HepG2 (cell line): ENCODE measurements at regions not wholly inside any gene's neighbourhood (a gene's known extent, or its start where the extent isn't known, plus 50 kb on each side); places are given as distances from the start of the nearest gene placed in this dataset.

ENCODE experiments used
- AFF4 ChIP-seq: sonication (generic); formaldehyde crosslinking; IDR thresholded peaks from 2 replicates; pipeline ENCODE4 v1.4.0; 2020; ENCODE audit warnings: missing genetic modification reagents
- ARID2 ChIP-seq: sonication (generic); formaldehyde crosslinking; IDR thresholded peaks from 2 replicates; pipeline ENCODE4 v1.8.1; 2022; ENCODE audit warnings: mild to moderate bottlenecking, missing genetic modification reagents, borderline replicate concordance
- EEA1 ChIP-seq: sonication (generic); formaldehyde crosslinking; IDR thresholded peaks from 2 replicates; pipeline ENCODE4 v1.5.1; 2020; ENCODE audit warnings: mild to moderate bottlenecking, missing genetic modification reagents, borderline replicate concordance
- GABPA ChIP-seq, 2 experiments: IDR thresholded peaks; 2 replicates each; pipeline ENCODE4 v1.6.1; 2011 to 2016; ENCODE audit warnings: low read depth in 2 of 2, low read length in 1 of 2, missing biosample characterization in 1 of 2, missing genetic modification characterization in 1 of 2
- JUND ChIP-seq: sonication (generic); formaldehyde crosslinking; IDR thresholded peaks from 2 replicates; pipeline ENCODE4 v1.8.0; 2022; ENCODE audit warnings: mild to moderate bottlenecking, missing genetic modification reagents
- MAFK ChIP-seq, 2 experiments: IDR thresholded peaks in 1 of 2; conservative IDR thresholded peaks in 1 of 2; 2 replicates each; pipeline ENCODE4 v1.6.1; 2011; ENCODE audit warnings: improper control_type of control experiment in 2 of 2, low read length in 2 of 2
- MYC ChIP-seq: sonication (generic); formaldehyde crosslinking; IDR thresholded peaks from 2 replicates; pipeline ENCODE4 v1.9.0; 2021; ENCODE audit warnings: missing genetic modification reagents, borderline replicate concordance
- PTBP1 ChIP-seq: fragments of 200-400 bp; formaldehyde crosslinking; IDR thresholded peaks from 2 replicates; pipeline ENCODE4 v1.6.1; 2018; ENCODE audit warnings: low read length, low read depth; ENCODE audit not compliant: poor library complexity, severe bottlenecking
- SOX5 ChIP-seq: IDR thresholded peaks from 2 replicates; pipeline ENCODE4 v1.6.1; 2016; ENCODE audit warnings: borderline replicate concordance
- TAF1 ChIP-seq: sonication (generic); formaldehyde crosslinking; IDR thresholded peaks from 2 replicates; pipeline ENCODE4 v1.4.0; 2020; ENCODE audit warnings: missing genetic modification reagents
- ZNF709 ChIP-seq: sonication (generic); formaldehyde crosslinking; IDR thresholded peaks from 2 replicates; pipeline ENCODE4 v1.5.0; 2020; ENCODE audit warnings: mild to moderate bottlenecking, missing genetic modification reagents
- TF ChIP-seq, protein P1 (sequence below): sonication (generic); formaldehyde crosslinking; IDR thresholded peaks from 2 replicates; pipeline ENCODE4 v1.5.0; 2020; ENCODE audit warnings: mild to moderate bottlenecking, missing genetic modification reagents, moderate library complexity

DNA sequence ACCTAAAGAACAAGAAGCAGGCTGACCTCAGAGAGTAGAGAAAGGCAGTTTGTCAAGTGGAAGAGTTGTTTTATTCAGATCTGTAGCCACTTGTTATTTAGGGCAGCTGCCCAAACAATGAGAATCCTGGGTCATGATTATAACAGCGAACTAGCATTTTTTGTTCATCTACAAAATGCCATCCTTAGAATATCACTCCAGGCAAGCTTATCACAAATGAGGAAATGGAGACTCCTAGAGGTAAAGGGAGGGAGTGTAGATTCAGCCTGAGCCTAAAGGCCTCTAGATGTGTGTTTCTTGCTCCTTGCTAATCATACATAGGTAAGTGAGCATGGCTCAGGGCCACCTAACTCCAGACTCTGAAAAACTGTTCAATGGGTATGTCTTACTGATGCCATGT, 126.1 kb downstream of the HNMT start:
- TF ChIP-seq, protein P1, sequence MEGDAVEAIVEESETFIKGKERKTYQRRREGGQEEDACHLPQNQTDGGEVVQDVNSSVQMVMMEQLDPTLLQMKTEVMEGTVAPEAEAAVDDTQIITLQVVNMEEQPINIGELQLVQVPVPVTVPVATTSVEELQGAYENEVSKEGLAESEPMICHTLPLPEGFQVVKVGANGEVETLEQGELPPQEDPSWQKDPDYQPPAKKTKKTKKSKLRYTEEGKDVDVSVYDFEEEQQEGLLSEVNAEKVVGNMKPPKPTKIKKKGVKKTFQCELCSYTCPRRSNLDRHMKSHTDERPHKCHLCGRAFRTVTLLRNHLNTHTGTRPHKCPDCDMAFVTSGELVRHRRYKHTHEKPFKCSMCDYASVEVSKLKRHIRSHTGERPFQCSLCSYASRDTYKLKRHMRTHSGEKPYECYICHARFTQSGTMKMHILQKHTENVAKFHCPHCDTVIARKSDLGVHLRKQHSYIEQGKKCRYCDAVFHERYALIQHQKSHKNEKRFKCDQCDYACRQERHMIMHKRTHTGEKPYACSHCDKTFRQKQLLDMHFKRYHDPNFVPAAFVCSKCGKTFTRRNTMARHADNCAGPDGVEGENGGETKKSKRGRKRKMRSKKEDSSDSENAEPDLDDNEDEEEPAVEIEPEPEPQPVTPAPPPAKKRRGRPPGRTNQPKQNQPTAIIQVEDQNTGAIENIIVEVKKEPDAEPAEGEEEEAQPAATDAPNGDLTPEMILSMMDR (CRISPR knock-in tag): peak; percentile 79
- TF ChIP-seq EEA1 (CRISPR knock-in tag) (no peak), GABPA (IDR thresholded peaks at IDR 0.05; ENCODE audit: low read depth, low read length) (no peak), GABPA (CRISPR knock-in tag; IDR thresholded peaks at IDR 0.05; ENCODE audit: low read depth) (no peak), MYC (CRISPR knock-in tag) (no peak), JUND (CRISPR knock-in tag) (no peak), PTBP1 (no peak), SOX5 (CRISPR knock-in tag) (no peak), ZNF709 (CRISPR knock-in tag) (no peak), MAFK (conservative IDR thresholded peaks at IDR 0.05 in 1 of 2, IDR thresholded peaks at IDR 0.05 in 1 of 2; ENCODE audit: low read length in 2 of 2) (no peak), AFF4 (CRISPR knock-in tag) (no peak), ARID2 (CRISPR knock-in tag) (no peak), TAF1 (no peak)
